Activated T-cell treated with anti-CD3 and anti-CD28 coated beads, Interleukin-2, amount 50 U/mL, for 4 hours (primary cell): ENCODE measurements at regions not wholly inside any gene's neighbourhood (a gene's known extent, or its start where the extent isn't known, plus 50 kb on each side); places are given as distances from the start of the nearest gene placed in this dataset.
A peak's percentile ranks its signal among the peaks of the same experiment; 100 is the strongest.

Experiments used
- ATAC-seq, 2 donors: fragments of 200-7000 bp; cut with Tn5 transposase; one replicate each; pipeline ENCODE4 v1.10.0; 2021
- DNase-seq: peaks from one replicate; pipeline ENCODE4 v3.0.0-alpha.2; 2020
- H3K27me3 Mint-ChIP-seq: one replicate; pipeline ENCODE4 v1.8.0; 2021; ENCODE audit warnings: low read depth, mixed read lengths
- H3K36me3 Mint-ChIP-seq: one replicate; pipeline ENCODE4 v1.8.0; 2022; ENCODE audit warnings: mixed read lengths; ENCODE audit not compliant: insufficient read depth
- H3K4me1 Mint-ChIP-seq: one replicate; pipeline ENCODE4 v1.8.0; 2021; ENCODE audit warnings: low read depth, mixed read lengths
- H3K4me3 Mint-ChIP-seq: one replicate; pipeline ENCODE4 v1.8.0; 2021; ENCODE audit warnings: mild to moderate bottlenecking, moderate library complexity, mixed read lengths
- H3K9me3 Mint-ChIP-seq: one replicate; pipeline ENCODE4 v1.8.0; 2021; ENCODE audit warnings: mixed read lengths

- ATAC-seq (no peak), DNase-seq (no peak)
- Mint-ChIP-seq H3K36me3 (no peaks in the 10 kb centered on the region), H3K4me1 (peaks cover 49% of the 10 kb centered on the region), H3K27me3 (peaks cover 2% of the 10 kb centered on the region), H3K9me3 (no peaks in the 10 kb centered on the region), H3K4me3 (peak overlapping the region; percentile 24)
Observed at GRCh38 chr17:77869041-77869599, 89.4 kb upstream of the TNRC6C start.

GRCh38 chr17:77869665-77870132, 88.8 kb upstream of the TNRC6C start:
- DNase-seq, result no peak
- H3K27me3 Mint-ChIP-seq, result peaks cover 2% of the 10 kb centered on the region
- H3K4me1 Mint-ChIP-seq, result peaks cover 51% of the 10 kb centered on the region
- H3K4me3 Mint-ChIP-seq, result peak overlapping the region; percentile 24
- H3K36me3 Mint-ChIP-seq, result no peaks in the 10 kb centered on the region
- no peaks in the 10 kb centered on the region for H3K9me3 Mint-ChIP-seq
- peak; percentile 45 to 47 for ATAC-seq

GRCh38 chr17:77872199-77872598, 86.3 kb upstream of the TNRC6C start:
- Mint-ChIP-seq H3K9me3 (peaks cover 12% of the 10 kb centered on the region), H3K4me3 (no peak overlapping the region), H3K27me3 (peaks cover 2% of the 10 kb centered on the region), H3K36me3 (peaks cover 8% of the 10 kb centered on the region), H3K4me1 (peaks cover 65% of the 10 kb centered on the region)
- ATAC-seq (no peak), DNase-seq (no peak)

- no peak for DNase-seq
- H3K36me3 Mint-ChIP-seq, result peaks cover 8% of the 10 kb centered on the region
- no peak overlapping the region for H3K4me3 Mint-ChIP-seq
- no peak for ATAC-seq
- peaks cover 68% of the 10 kb centered on the region for H3K4me1 Mint-ChIP-seq
- peaks cover 2% of the 10 kb centered on the region for H3K27me3 Mint-ChIP-seq
- peaks cover 12% of the 10 kb centered on the region for H3K9me3 Mint-ChIP-seq
Observed at GRCh38 chr17:77872714-77873499, 85.6 kb upstream of the TNRC6C start.

- Mint-ChIP-seq H3K27me3 (peaks cover 2% of the 10 kb centered on the region), H3K9me3 (peaks cover 12% of the 10 kb centered on the region), H3K4me1 (peaks cover 74% of the 10 kb centered on the region), H3K4me3 (no peak overlapping the region), H3K36me3 (peaks cover 8% of the 10 kb centered on the region)
- DNase-seq (no peak), ATAC-seq (peak in 1 of 2 donors; percentile 43)
Observed at GRCh38 chr17:77873500-77874302, 84.8 kb upstream of the TNRC6C start.

GRCh38 chr17:77874303-77875050, 84.0 kb upstream of the TNRC6C start:
- Mint-ChIP-seq H3K36me3 (peaks cover 8% of the 10 kb centered on the region), H3K27me3 (peaks cover 2% of the 10 kb centered on the region), H3K4me1 (peaks cover 74% of the 10 kb centered on the region), H3K4me3 (no peak overlapping the region), H3K9me3 (peaks cover 12% of the 10 kb centered on the region)
- ATAC-seq, result no peak
- no peak for DNase-seq

GRCh38 chr17:77875051-77875780, 83.3 kb upstream of the TNRC6C start:
- ATAC-seq, result no peak

GRCh38 chr17:77875881-77876509, 82.5 kb upstream of the TNRC6C start:
- Mint-ChIP-seq H3K9me3 (peaks cover 12% of the 10 kb centered on the region), H3K27me3 (peaks cover 2% of the 10 kb centered on the region), H3K36me3 (peaks cover 8% of the 10 kb centered on the region), H3K4me3 (no peak overlapping the region), H3K4me1 (peaks cover 80% of the 10 kb centered on the region)
- no peak for DNase-seq
- peak; percentile 82 to 88 for ATAC-seq

More at GRCh38 chr17:77875051-77875780, 83.3 kb upstream of the TNRC6C start:
- H3K4me3 Mint-ChIP-seq, result no peak overlapping the region
- H3K27me3 Mint-ChIP-seq, result peaks cover 2% of the 10 kb centered on the region
- H3K36me3 Mint-ChIP-seq, result peaks cover 8% of the 10 kb centered on the region
- H3K9me3 Mint-ChIP-seq, result peaks cover 12% of the 10 kb centered on the region
- peaks cover 73% of the 10 kb centered on the region for H3K4me1 Mint-ChIP-seq
- DNase-seq, result no peak

GRCh38 chr17:77877036-77877435, 81.5 kb upstream of the TNRC6C start:
- Mint-ChIP-seq H3K4me1 (peaks cover 83% of the 10 kb centered on the region), H3K36me3 (peaks cover 8% of the 10 kb centered on the region), H3K4me3 (no peak overlapping the region), H3K9me3 (peaks cover 12% of the 10 kb centered on the region), H3K27me3 (peaks cover 2% of the 10 kb centered on the region)
- DNase-seq, result no peak
- ATAC-seq, result no peak

- peaks cover 12% of the 10 kb centered on the region for H3K9me3 Mint-ChIP-seq
- no peak overlapping the region for H3K4me3 Mint-ChIP-seq
- ATAC-seq (no peak), DNase-seq (no peak)
- peaks cover 8% of the 10 kb centered on the region for H3K36me3 Mint-ChIP-seq
- peaks cover 2% of the 10 kb centered on the region for H3K27me3 Mint-ChIP-seq
- peaks cover 83% of the 10 kb centered on the region for H3K4me1 Mint-ChIP-seq
Observed at GRCh38 chr17:77877646-77878355, 80.7 kb upstream of the TNRC6C start.

GRCh38 chr17:77879226-77879895, 79.1 kb upstream of the TNRC6C start:
- Mint-ChIP-seq H3K27me3 (no peaks in the 10 kb centered on the region), H3K4me1 (peaks cover 82% of the 10 kb centered on the region), H3K9me3 (peaks cover 12% of the 10 kb centered on the region), H3K36me3 (peaks cover 8% of the 10 kb centered on the region), H3K4me3 (no peak overlapping the region)
- DNase-seq, result no peak
- ATAC-seq, result no peak

- H3K36me3 Mint-ChIP-seq, result peaks cover 8% of the 10 kb centered on the region
- H3K4me3 Mint-ChIP-seq, result no peak overlapping the region
- no peaks in the 10 kb centered on the region for H3K27me3 Mint-ChIP-seq
- peaks cover 83% of the 10 kb centered on the region for H3K4me1 Mint-ChIP-seq
- DNase-seq (no peak), ATAC-seq (no peak)
- H3K9me3 Mint-ChIP-seq, result peaks cover 12% of the 10 kb centered on the region
Observed at GRCh38 chr17:77879896-77880280, 78.6 kb upstream of the TNRC6C start.
